ENCODE measurements at regions not wholly inside any gene's neighbourhood (a gene's known extent, or its start where the extent isn't known, plus 50 kb on each side); places are given as distances from the start of the nearest gene placed in this dataset.

DNA sequence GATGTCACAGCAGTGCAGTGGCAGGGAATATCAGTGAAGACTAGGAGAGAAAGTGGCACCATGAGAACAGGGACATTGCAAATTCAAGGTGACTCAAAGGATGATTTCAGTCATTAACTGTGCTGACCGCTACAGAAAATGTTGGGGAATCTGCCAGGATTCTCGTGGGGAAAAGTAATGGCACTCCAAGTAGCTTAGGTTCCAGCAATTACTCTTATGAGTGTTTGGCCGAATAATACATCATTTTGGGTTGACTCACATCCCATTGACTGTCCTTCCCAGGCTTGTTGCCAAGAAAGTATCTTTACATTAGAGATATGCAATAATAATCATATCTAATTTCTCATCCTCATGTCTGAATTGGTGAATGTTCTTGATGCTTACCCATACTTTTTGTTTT, 1411.1 kb upstream of the PCDH7 start:
- Mint-ChIP-seq H3K4me3 (ENCODE audit: unreplicated experiment) (no peak overlapping the region), H3K27me3 (ENCODE audit: unreplicated experiment) (peaks cover 3% of the 10 kb centered on the region), H3K4me1 (ENCODE audit: low read depth, unreplicated experiment) (no peaks in the 10 kb centered on the region), H3K9me3 (ENCODE audit: unreplicated experiment) (no peaks in the 10 kb centered on the region), H3K36me3 (ENCODE audit: unreplicated experiment) (no peaks in the 10 kb centered on the region), H3K27ac (ENCODE audit: unreplicated experiment) (no peak overlapping the region)
- no peak for TF ChIP-seq CTCF (IDR thresholded peaks at IDR 0.05; ENCODE audit: partially characterized antibody, unreplicated experiment)
- no peak for DNase-seq

- Mint-ChIP-seq H3K27me3 (ENCODE audit: unreplicated experiment) (peaks cover 3% of the 10 kb centered on the region), H3K4me1 (ENCODE audit: low read depth, unreplicated experiment) (no peaks in the 10 kb centered on the region), H3K9me3 (ENCODE audit: unreplicated experiment) (no peaks in the 10 kb centered on the region), H3K27ac (ENCODE audit: unreplicated experiment) (no peak overlapping the region), H3K36me3 (ENCODE audit: unreplicated experiment) (no peaks in the 10 kb centered on the region), H3K4me3 (ENCODE audit: unreplicated experiment) (no peak overlapping the region)
- no peak for DNase-seq
- TF ChIP-seq CTCF (IDR thresholded peaks at IDR 0.05; ENCODE audit: partially characterized antibody, unreplicated experiment): no peak
Measured at GRCh38 chr4:29310252-29310651, 1409.9 kb upstream of the PCDH7 start.

DNA sequence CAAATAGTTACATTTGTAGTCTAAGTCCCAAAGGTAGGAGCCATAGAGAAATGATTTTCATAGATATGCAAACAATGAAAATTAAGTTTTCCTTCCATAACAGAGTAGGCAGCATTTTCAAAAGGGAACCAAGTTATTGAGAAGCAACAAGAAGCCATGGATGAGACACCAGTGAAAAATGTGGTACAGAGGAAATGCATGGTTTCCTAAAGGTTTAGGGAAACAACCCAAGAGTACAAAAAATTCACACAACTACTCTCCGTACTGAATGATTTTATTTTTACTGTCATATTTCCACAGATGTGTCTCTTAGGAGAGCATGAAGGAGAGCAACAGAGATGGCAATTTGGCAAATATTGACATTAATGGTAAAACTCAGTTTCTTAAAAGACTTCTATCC, 1408.9 kb upstream of the PCDH7 start:
- no peaks in the 10 kb centered on the region for H3K36me3 Mint-ChIP-seq (ENCODE audit: unreplicated experiment)
- no peak overlapping the region for H3K4me3 Mint-ChIP-seq (ENCODE audit: unreplicated experiment)
- DNase-seq: no peak
- H3K4me1 Mint-ChIP-seq (ENCODE audit: low read depth, unreplicated experiment): no peaks in the 10 kb centered on the region
- peaks cover 3% of the 10 kb centered on the region for H3K27me3 Mint-ChIP-seq (ENCODE audit: unreplicated experiment)
- H3K27ac Mint-ChIP-seq (ENCODE audit: unreplicated experiment): no peak overlapping the region
- no peaks in the 10 kb centered on the region for H3K9me3 Mint-ChIP-seq (ENCODE audit: unreplicated experiment)
- no peak for TF ChIP-seq CTCF (IDR thresholded peaks at IDR 0.05; ENCODE audit: partially characterized antibody, unreplicated experiment)

DNA sequence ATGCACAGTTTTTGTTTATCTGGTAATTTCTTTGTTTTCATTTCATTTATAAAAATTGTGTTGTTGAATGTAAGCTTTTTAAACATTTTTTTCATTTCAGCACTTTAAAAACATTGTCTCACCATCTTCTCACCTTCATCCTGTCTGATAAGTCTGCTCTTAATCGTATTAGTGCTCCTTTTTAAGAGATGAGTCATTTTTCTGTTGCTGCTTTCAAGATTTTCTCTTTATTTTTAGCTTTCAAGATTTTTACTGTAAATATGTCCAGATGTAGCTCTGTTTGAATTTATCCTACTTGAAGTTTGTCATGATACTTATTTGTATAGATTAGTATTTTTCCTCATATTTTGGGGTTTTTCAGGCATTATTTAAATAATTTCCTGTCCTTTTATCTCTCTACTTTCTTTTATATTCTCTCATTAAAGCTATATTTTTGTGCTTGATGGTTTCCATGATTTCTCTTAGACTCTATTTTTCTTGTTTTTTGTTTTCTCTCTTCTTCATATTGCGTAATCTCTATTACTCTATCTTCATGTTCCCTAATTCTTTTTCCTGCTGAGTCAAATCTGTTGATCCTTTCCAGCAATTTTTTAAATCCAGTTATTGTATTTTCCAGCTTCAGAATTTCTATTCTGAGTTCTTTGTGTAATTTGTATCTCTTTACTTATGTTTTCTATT, 1400.4 kb upstream of the PCDH7 start:
- no peak for TF ChIP-seq CTCF (IDR thresholded peaks at IDR 0.05; ENCODE audit: partially characterized antibody, unreplicated experiment)
- no peaks in the 10 kb centered on the region for H3K9me3 Mint-ChIP-seq (ENCODE audit: unreplicated experiment)

GRCh38 chr4:29320947-29321620, 1399.1 kb upstream of the PCDH7 start:
- Mint-ChIP-seq H3K9me3 (ENCODE audit: unreplicated experiment) (no peaks in the 10 kb centered on the region), H3K4me3 (ENCODE audit: unreplicated experiment) (no peak overlapping the region), H3K27me3 (ENCODE audit: unreplicated experiment) (no peaks in the 10 kb centered on the region), H3K4me1 (ENCODE audit: low read depth, unreplicated experiment) (no peaks in the 10 kb centered on the region), H3K27ac (ENCODE audit: unreplicated experiment) (no peak overlapping the region), H3K36me3 (ENCODE audit: unreplicated experiment) (no peaks in the 10 kb centered on the region)
- no peak for DNase-seq
- TF ChIP-seq CTCF (IDR thresholded peaks at IDR 0.05; ENCODE audit: partially characterized antibody, unreplicated experiment): no peak

More for the DNA sequence above, 1400.4 kb upstream of the PCDH7 start:
- Mint-ChIP-seq H3K27ac (ENCODE audit: unreplicated experiment) (no peak overlapping the region), H3K4me3 (ENCODE audit: unreplicated experiment) (no peak overlapping the region), H3K4me1 (ENCODE audit: low read depth, unreplicated experiment) (no peaks in the 10 kb centered on the region), H3K27me3 (ENCODE audit: unreplicated experiment) (no peaks in the 10 kb centered on the region), H3K36me3 (ENCODE audit: unreplicated experiment) (no peaks in the 10 kb centered on the region)
- no peak for DNase-seq

Data from glutamatergic neuron (in vitro differentiated cells).